ENCODE measurements at regions not wholly inside any gene's neighbourhood (a gene's known extent, or its start where the extent isn't known, plus 50 kb on each side); places are given as distances from the start of the nearest gene placed in this dataset.
"Not testable (repeated sequence)": the region's sequence is repeated elsewhere in the genome, so short reads cannot be mapped to it uniquely, and the experiment has no call there.

GRCh38 chr5:119928974-119929373 is 299.6 kb downstream of the FAM170A start:
- H3K27me3 ChIP-seq (ENCODE audit: insufficient read depth, low read length) = no peaks in the 10 kb centered on the region
- H3K9me3 ChIP-seq (ENCODE audit: low read length) = no peaks in the 10 kb centered on the region
- no peak overlapping the region for H2AFZ ChIP-seq (ENCODE audit: low read depth, low read length)
- no peak overlapping the region for H3K4me3 ChIP-seq (ENCODE audit: low read length)
- no peaks in the 10 kb centered on the region for H3K36me3 ChIP-seq (ENCODE audit: insufficient read depth, low read length)
- H3K4me1 ChIP-seq (ENCODE audit: insufficient read depth, low read length) = no peaks in the 10 kb centered on the region

DNA sequence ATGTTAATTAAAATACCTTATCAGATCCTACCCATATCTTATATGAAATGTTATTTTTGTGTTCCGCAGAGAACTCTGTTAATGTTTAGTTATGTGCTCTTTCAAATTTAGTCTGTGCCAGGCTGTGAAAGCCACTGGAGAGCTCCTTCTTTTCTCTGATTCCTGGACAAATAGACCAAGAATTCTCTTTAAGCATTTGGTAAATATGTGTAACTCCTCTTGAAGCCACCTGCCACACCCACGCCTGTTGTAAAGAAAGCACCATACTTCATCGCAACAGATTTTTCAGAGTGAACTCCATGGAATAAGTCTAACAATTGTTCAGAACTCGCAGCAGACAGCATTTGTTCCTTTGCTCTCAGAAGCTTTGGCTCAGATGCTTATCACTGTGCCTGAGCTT is 301.1 kb downstream of the FAM170A start:
- no peaks in the 10 kb centered on the region for H3K4me1 ChIP-seq (ENCODE audit: insufficient read depth, low read length)
- H2AFZ ChIP-seq (ENCODE audit: low read depth, low read length) = no peak overlapping the region
- no peaks in the 10 kb centered on the region for H3K27me3 ChIP-seq (ENCODE audit: insufficient read depth, low read length)

DNA sequence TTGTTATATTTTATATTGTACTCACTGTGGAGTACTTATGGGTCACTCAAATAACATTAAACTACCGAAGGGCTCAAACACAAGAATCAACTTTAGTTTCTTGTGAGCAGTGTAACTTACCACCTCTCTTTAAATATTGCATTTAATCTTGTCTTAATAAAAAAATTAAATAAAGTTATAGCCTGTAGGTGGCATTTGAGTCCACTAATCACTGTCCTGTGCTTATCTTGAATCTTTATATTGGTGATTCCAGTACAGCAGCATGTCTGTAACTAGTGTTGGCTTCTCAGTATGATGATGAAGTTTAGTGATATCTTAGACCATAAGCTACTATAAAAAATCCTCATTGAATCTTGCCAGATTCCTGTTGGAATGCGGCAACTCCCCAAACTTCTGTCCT is 313.8 kb downstream of the FAM170A start:
- H3K4me1 ChIP-seq (ENCODE audit: insufficient read depth, low read length) = no peaks in the 10 kb centered on the region
- no peak overlapping the region for H2AFZ ChIP-seq (ENCODE audit: low read depth, low read length)
- H3K36me3 ChIP-seq (ENCODE audit: insufficient read depth, low read length) = no peaks in the 10 kb centered on the region
- H3K27me3 ChIP-seq (ENCODE audit: insufficient read depth, low read length) = no peaks in the 10 kb centered on the region
- no peak overlapping the region for H3K4me3 ChIP-seq (ENCODE audit: low read length)
- H3K9me3 ChIP-seq (ENCODE audit: low read length) = no peaks in the 10 kb centered on the region

More for the DNA sequence above, 301.1 kb downstream of the FAM170A start:
- H3K4me3 ChIP-seq (ENCODE audit: low read length) = no peak overlapping the region
- no peaks in the 10 kb centered on the region for H3K9me3 ChIP-seq (ENCODE audit: low read length)
- no peaks in the 10 kb centered on the region for H3K36me3 ChIP-seq (ENCODE audit: insufficient read depth, low read length)

DNA sequence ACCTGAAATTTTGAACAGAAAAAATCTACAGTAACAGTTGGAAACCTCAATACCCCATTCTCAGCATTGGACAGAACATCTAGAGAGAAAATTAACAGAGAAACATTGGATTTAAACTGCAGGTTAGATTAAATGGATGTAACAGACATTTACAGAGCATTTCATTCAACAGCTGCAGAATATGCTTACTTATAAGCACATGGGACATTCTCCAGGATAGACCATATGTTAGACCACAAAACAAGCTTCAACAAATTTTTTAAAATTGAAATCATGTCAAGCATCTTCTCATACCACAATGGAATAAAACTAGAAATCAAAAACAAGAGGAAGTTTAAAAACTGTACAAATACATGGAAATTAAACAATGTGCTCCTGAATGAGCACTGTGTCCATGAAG is 316.3 kb downstream of the FAM170A start:
- no peaks in the 10 kb centered on the region for H3K27me3 ChIP-seq (ENCODE audit: insufficient read depth, low read length)
- no peaks in the 10 kb centered on the region for H3K36me3 ChIP-seq (ENCODE audit: insufficient read depth, low read length)
- H3K4me3 ChIP-seq (ENCODE audit: low read length) = no peak overlapping the region
- no peaks in the 10 kb centered on the region for H3K9me3 ChIP-seq (ENCODE audit: low read length)
- H3K4me1 ChIP-seq (ENCODE audit: insufficient read depth, low read length) = peaks cover 5% of the 10 kb centered on the region
- no peak overlapping the region for H2AFZ ChIP-seq (ENCODE audit: low read depth, low read length)

- no peaks in the 10 kb centered on the region for H3K36me3 ChIP-seq (ENCODE audit: insufficient read depth, low read length)
- no peaks in the 10 kb centered on the region for H3K9me3 ChIP-seq (ENCODE audit: low read length)
- peaks cover 5% of the 10 kb centered on the region for H3K4me1 ChIP-seq (ENCODE audit: insufficient read depth, low read length)
- H2AFZ ChIP-seq (ENCODE audit: low read depth, low read length) = no peak overlapping the region
- no peaks in the 10 kb centered on the region for H3K27me3 ChIP-seq (ENCODE audit: insufficient read depth, low read length)
- no peak overlapping the region for H3K4me3 ChIP-seq (ENCODE audit: low read length)
Measured at GRCh38 chr5:119948162-119948561, 318.8 kb downstream of the FAM170A start.

- no peaks in the 10 kb centered on the region for H3K9me3 ChIP-seq (ENCODE audit: low read length)
- no peak overlapping the region for H3K4me3 ChIP-seq (ENCODE audit: low read length)
- no peak overlapping the region for H2AFZ ChIP-seq (ENCODE audit: low read depth, low read length)
- H3K4me1 ChIP-seq (ENCODE audit: insufficient read depth, low read length) = peaks cover 5% of the 10 kb centered on the region
- no peaks in the 10 kb centered on the region for H3K27me3 ChIP-seq (ENCODE audit: insufficient read depth, low read length)
- no peaks in the 10 kb centered on the region for H3K36me3 ChIP-seq (ENCODE audit: insufficient read depth, low read length)
Measured at GRCh38 chr5:119949426-119949999, 320.2 kb downstream of the FAM170A start.

DNA sequence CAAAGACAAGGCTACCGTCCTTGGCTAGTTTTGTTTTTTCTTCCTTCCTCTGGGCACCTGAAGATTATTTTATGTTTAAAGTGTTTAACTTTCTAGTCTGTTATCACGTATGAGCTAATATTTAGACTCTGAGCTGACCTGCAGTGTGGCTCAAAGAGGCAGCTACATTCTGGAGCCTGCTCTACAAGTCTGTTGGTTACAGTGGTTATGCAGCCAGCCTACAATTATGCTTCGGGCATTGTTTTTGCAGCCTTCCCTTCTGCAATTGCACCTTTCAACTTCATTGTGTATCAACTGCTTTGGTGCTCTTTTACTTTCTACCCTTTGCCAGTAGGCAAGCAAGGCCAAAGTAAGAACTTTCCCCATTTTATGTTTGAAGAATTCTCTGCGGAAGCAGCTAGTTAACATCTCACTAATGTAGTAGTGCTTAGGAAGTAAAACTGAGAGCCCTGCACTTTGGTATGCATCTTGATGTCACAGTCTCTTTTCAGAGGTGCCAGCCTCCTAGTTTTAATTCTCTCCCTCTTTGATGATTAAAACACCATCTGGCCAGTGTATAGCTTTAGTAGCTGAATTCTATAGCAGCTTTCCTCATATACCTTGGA is 322.1 kb downstream of the FAM170A start:
- no peaks in the 10 kb centered on the region for H3K27me3 ChIP-seq (ENCODE audit: insufficient read depth, low read length)
- H2AFZ ChIP-seq (ENCODE audit: low read depth, low read length) = no peak overlapping the region
- H3K36me3 ChIP-seq (ENCODE audit: insufficient read depth, low read length) = no peaks in the 10 kb centered on the region
- H3K4me1 ChIP-seq (ENCODE audit: insufficient read depth, low read length) = peaks cover 5% of the 10 kb centered on the region
- H3K9me3 ChIP-seq (ENCODE audit: low read length) = peaks cover 2% of the 10 kb centered on the region
- no peak overlapping the region for H3K4me3 ChIP-seq (ENCODE audit: low read length)

DNA sequence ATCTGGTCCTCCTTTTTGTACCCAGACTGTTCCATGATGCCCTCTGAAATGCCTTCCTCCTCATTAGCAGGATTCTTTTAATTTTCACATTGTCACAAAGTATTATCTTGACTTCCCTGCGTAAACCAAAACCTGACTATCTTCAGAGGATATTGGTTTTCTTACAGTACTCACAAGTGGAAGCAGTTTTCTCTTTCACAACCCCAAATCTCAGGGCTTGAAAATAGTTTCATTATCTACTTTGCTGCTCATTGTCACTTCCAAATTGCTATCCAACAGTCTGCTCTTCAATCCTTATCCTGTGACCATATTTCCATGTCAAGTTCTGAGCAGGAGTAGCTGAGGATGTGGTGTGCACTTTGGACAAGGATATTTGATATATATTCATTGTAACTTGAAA is 324.1 kb downstream of the FAM170A start:
- Histone ChIP-seq H3K36me3 (ENCODE audit: insufficient read depth, low read length) (no peaks in the 10 kb centered on the region), H3K4me3 (ENCODE audit: low read length) (no peak overlapping the region), H3K27me3 (ENCODE audit: insufficient read depth, low read length) (no peaks in the 10 kb centered on the region), H3K9me3 (ENCODE audit: low read length) (peaks cover 2% of the 10 kb centered on the region), H2AFZ (ENCODE audit: low read depth, low read length) (no peak overlapping the region), H3K4me1 (ENCODE audit: insufficient read depth, low read length) (peaks cover 5% of the 10 kb centered on the region)

- H3K9me3 ChIP-seq (ENCODE audit: low read length) = peaks cover 2% of the 10 kb centered on the region
Measured at GRCh38 chr5:119954106-119954505, 324.7 kb downstream of the FAM170A start.

GRCh38 chr5:119961993-119962392 is 332.6 kb downstream of the FAM170A start:
- no peaks in the 10 kb centered on the region for H3K9me3 ChIP-seq (ENCODE audit: low read length)
- no peaks in the 10 kb centered on the region for H3K27me3 ChIP-seq (ENCODE audit: insufficient read depth, low read length)
- H3K4me3 ChIP-seq (ENCODE audit: low read length) = no peak overlapping the region
- H3K36me3 ChIP-seq (ENCODE audit: insufficient read depth, low read length) = no peaks in the 10 kb centered on the region
- no peaks in the 10 kb centered on the region for H3K4me1 ChIP-seq (ENCODE audit: insufficient read depth, low read length)
- H2AFZ ChIP-seq (ENCODE audit: low read depth, low read length) = no peak overlapping the region

More at GRCh38 chr5:119954106-119954505, 324.7 kb downstream of the FAM170A start:
- Histone ChIP-seq H3K4me3 (ENCODE audit: low read length) (no peak overlapping the region), H3K36me3 (ENCODE audit: insufficient read depth, low read length) (no peaks in the 10 kb centered on the region), H3K4me1 (ENCODE audit: insufficient read depth, low read length) (peaks cover 5% of the 10 kb centered on the region), H3K27me3 (ENCODE audit: insufficient read depth, low read length) (no peaks in the 10 kb centered on the region), H2AFZ (ENCODE audit: low read depth, low read length) (no peak overlapping the region)

DNA sequence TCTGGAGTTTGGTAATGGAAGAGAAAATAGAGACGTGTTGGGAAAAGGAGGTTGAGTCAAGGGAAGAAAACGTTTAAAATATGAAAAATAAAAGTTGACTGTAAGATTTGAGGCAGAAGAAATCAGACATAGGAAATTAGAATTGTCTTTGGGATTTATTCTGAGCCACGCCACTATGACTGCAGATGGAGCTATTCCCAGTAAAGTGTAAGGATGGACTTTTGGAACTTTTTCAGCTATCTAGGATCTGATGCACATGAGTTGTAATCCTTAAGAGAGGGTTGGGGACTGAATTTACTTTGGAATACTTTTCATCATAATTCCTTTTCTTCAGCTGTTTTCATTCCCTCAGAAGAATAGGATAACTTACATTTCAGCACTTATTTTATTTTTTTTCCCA is 336.7 kb downstream of the FAM170A start:
- Histone ChIP-seq H3K36me3 (ENCODE audit: insufficient read depth, low read length) (no peaks in the 10 kb centered on the region), H3K4me1 (ENCODE audit: insufficient read depth, low read length) (no peaks in the 10 kb centered on the region), H3K9me3 (ENCODE audit: low read length) (no peaks in the 10 kb centered on the region), H3K4me3 (ENCODE audit: low read length) (no peak overlapping the region), H2AFZ (ENCODE audit: low read depth, low read length) (no peak overlapping the region), H3K27me3 (ENCODE audit: insufficient read depth, low read length) (no peaks in the 10 kb centered on the region)

- no peak overlapping the region for H3K4me3 ChIP-seq (ENCODE audit: low read length)
Measured at GRCh38 chr5:119968690-119969089, 339.3 kb downstream of the FAM170A start.

DNA sequence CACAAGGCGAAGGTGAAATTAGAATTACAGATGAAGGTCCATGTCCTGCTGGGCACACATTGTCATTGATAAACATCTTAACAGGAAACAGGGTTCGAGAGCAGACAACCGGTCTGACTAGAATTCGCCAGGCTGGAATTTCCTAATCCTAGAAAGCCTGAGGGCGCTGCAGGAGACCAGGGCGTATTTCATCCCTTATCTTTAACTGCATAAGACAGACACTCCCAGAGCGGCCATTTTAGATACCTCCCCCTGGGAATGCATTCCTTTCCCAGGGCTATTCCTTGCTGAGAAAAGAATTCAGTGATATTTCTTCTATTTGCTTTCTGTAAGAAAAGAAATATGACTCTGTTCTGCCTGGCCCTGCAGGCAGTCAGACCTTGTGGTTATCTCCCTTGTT is 357.7 kb downstream of the FAM170A start:
- H3K27me3 ChIP-seq (ENCODE audit: insufficient read depth, low read length); H3K9me3 ChIP-seq (ENCODE audit: low read length); H3K4me3 ChIP-seq (ENCODE audit: low read length); H3K4me1 ChIP-seq (ENCODE audit: insufficient read depth, low read length); H3K36me3 ChIP-seq (ENCODE audit: insufficient read depth, low read length); H2AFZ ChIP-seq (ENCODE audit: low read depth, low read length): not testable (repeated sequence)

More at GRCh38 chr5:119968690-119969089, 339.3 kb downstream of the FAM170A start:
- no peak overlapping the region for H2AFZ ChIP-seq (ENCODE audit: low read depth, low read length)
- no peaks in the 10 kb centered on the region for H3K4me1 ChIP-seq (ENCODE audit: insufficient read depth, low read length)
- no peaks in the 10 kb centered on the region for H3K9me3 ChIP-seq (ENCODE audit: low read length)
- no peaks in the 10 kb centered on the region for H3K27me3 ChIP-seq (ENCODE audit: insufficient read depth, low read length)
- no peaks in the 10 kb centered on the region for H3K36me3 ChIP-seq (ENCODE audit: insufficient read depth, low read length)

- H2AFZ ChIP-seq (ENCODE audit: low read depth, low read length) = no peak overlapping the region
- no peaks in the 10 kb centered on the region for H3K9me3 ChIP-seq (ENCODE audit: low read length)
- no peaks in the 10 kb centered on the region for H3K4me1 ChIP-seq (ENCODE audit: insufficient read depth, low read length)
- no peak overlapping the region for H3K4me3 ChIP-seq (ENCODE audit: low read length)
- no peaks in the 10 kb centered on the region for H3K36me3 ChIP-seq (ENCODE audit: insufficient read depth, low read length)
- H3K27me3 ChIP-seq (ENCODE audit: insufficient read depth, low read length) = no peaks in the 10 kb centered on the region
Measured at GRCh38 chr5:119991625-119992024, 362.3 kb downstream of the FAM170A start.

Measured in neuron (in vitro differentiated cells).